IMR-90 (cell line): ENCODE measurements at regions not wholly inside any gene's neighbourhood (a gene's known extent, or its start where the extent isn't known, plus 50 kb on each side); places are given as distances from the start of the nearest gene placed in this dataset.

Experiments
- ATAC-seq: fragments of 200-7000 bp; cut with Tn5 transposase; 2 replicates; pipeline ENCODE4 v1.9.1; 2020; ENCODE audit warnings: low read depth, mild to moderate bottlenecking, moderate library complexity
- BruUV-seq: library from RNA; stranded (reverse); fragments of 400-500 nt; replicated peaks from 2 replicates; lab custom pipeline; 2021; lab: Mats Ljungman, UMichigan
- CTCF ChIA-PET: fragments of 300-600 bp; formaldehyde crosslinking; extraction: SDS; loops from one replicate; lab custom pipeline; 2021; ENCODE audit warnings: antibody characterized with exemption; lab: Yijun Ruan, JAX
- POLR2A ChIA-PET: fragments of 300-600 bp; sonication (Branson Sonifier 250); formaldehyde crosslinking; loops from one replicate; lab custom pipeline; 2022; ENCODE audit warnings: antibody characterized with exemption; ENCODE audit not compliant: unreplicated experiment; lab: Charles Lee
- DNase-seq: peaks from one replicate; pipeline ENCODE4 v3.0.0; 2013
- H2AFZ ChIP-seq: replicated peaks from 2 replicates; pipeline ENCODE3; 2013; ENCODE audit warnings: low read length, mild to moderate bottlenecking; ENCODE audit not compliant: poor library complexity
- H2AK5ac ChIP-seq: 2 replicates; pipeline ENCODE4 v1.6.1; 2013; ENCODE audit warnings: low read depth, low read length, inconsistent platforms
- H2AK9ac ChIP-seq: replicated peaks from 2 replicates; pipeline ENCODE3; 2013; ENCODE audit warnings: mild to moderate bottlenecking, low read depth, low read length, moderate library complexity; ENCODE audit not compliant: poor library complexity
- H2BK120ac ChIP-seq: 2 replicates; pipeline ENCODE4 v1.6.1; 2013; ENCODE audit warnings: low read depth, low read length, inconsistent platforms
- H2BK15ac ChIP-seq: 3 replicates; pipeline ENCODE4 v1.6.1; 2013; ENCODE audit warnings: low read depth, low read length, inconsistent platforms
- H2BK20ac ChIP-seq: 2 replicates; pipeline ENCODE4 v1.6.1; 2013; ENCODE audit warnings: low read depth, mild to moderate bottlenecking, inconsistent platforms, low read length, moderate library complexity
- H2BK5ac ChIP-seq: 2 replicates; pipeline ENCODE4 v1.6.1; 2013; ENCODE audit warnings: mild to moderate bottlenecking, low read depth, low read length, inconsistent platforms; ENCODE audit not compliant: poor library complexity, severe bottlenecking
- H3K14ac ChIP-seq: replicated peaks from 2 replicates; pipeline ENCODE4 v1.6.1; 2013; ENCODE audit warnings: low read depth, low read length, inconsistent platforms
- H3K18ac ChIP-seq: 2 replicates; pipeline ENCODE4 v1.6.1; 2013; ENCODE audit warnings: low read depth, low read length, control low read depth
- H3K23ac ChIP-seq: 2 replicates; pipeline ENCODE4 v1.6.1; 2013; ENCODE audit warnings: low read depth, low read length, inconsistent platforms
- H3K27ac ChIP-seq: 2 replicates; pipeline ENCODE4 v1.5.1; 2013; ENCODE audit warnings: mild to moderate bottlenecking, control low read depth, low read length; ENCODE audit not compliant: insufficient read depth
- H3K27me3 ChIP-seq: 2 replicates; pipeline ENCODE4 v1.6.1; 2013; ENCODE audit warnings: low read length; ENCODE audit not compliant: control insufficient read depth, insufficient read depth
- H3K36me3 ChIP-seq: 2 replicates; pipeline ENCODE4 v1.6.1; 2013; ENCODE audit warnings: low read length, mixed read lengths; ENCODE audit not compliant: control insufficient read depth, insufficient read depth
- H3K4ac ChIP-seq: 2 replicates; pipeline ENCODE4 v1.6.1; 2013; ENCODE audit warnings: low read depth, low read length, inconsistent platforms
- H3K4me1 ChIP-seq: 2 replicates; pipeline ENCODE4 v1.6.1; 2013; ENCODE audit warnings: low read length, mixed read lengths; ENCODE audit not compliant: control insufficient read depth, insufficient read depth
- H3K4me2 ChIP-seq: 2 replicates; pipeline ENCODE4 v1.6.1; 2013; ENCODE audit warnings: low read depth, mild to moderate bottlenecking, control low read depth, low read length, moderate library complexity
- H3K4me3 ChIP-seq: 2 replicates; pipeline ENCODE4 v1.5.1; 2013; ENCODE audit warnings: low read depth, mild to moderate bottlenecking, control low read depth, low read length, moderate library complexity; ENCODE audit not compliant: insufficient read depth
- H3K56ac ChIP-seq: 2 replicates; pipeline ENCODE4 v1.6.1; 2013; ENCODE audit warnings: low read length, inconsistent platforms; ENCODE audit not compliant: insufficient read depth; ENCODE audit errors: extremely low read depth
- H3K79me1 ChIP-seq, 2 experiments: 2 replicates each; pipeline ENCODE4 v1.6.1; 2013; ENCODE audit warnings: low read length in 2 of 2, inconsistent platforms in 1 of 2, low read depth in 1 of 2
- H3K9ac ChIP-seq: 2 replicates; pipeline ENCODE4 v1.6.1; 2013; ENCODE audit warnings: low read depth, low read length, control low read depth
- H3K9me1 ChIP-seq: 2 replicates; pipeline ENCODE4 v1.6.1; 2013; ENCODE audit warnings: low read length, inconsistent platforms; ENCODE audit not compliant: insufficient read depth
- H3K9me3 ChIP-seq: 2 replicates; pipeline ENCODE4 v1.6.1; 2013; ENCODE audit warnings: low read length; ENCODE audit not compliant: control insufficient read depth, insufficient read depth
- H4K20me1 ChIP-seq: 2 replicates; pipeline ENCODE4 v1.6.1; 2013; ENCODE audit warnings: low read length, inconsistent platforms; ENCODE audit not compliant: insufficient read depth
- H4K5ac ChIP-seq: 2 replicates; pipeline ENCODE4 v1.6.1; 2013; ENCODE audit warnings: mild to moderate bottlenecking, low read depth, low read length, control low read depth
- H4K8ac ChIP-seq, 2 experiments: 2 replicates each; pipeline ENCODE4 v1.6.1; 2013; ENCODE audit warnings: low read depth in 2 of 2, low read length in 2 of 2, control low read depth in 1 of 2, inconsistent platforms in 1 of 2
- H4K91ac ChIP-seq: 2 replicates; pipeline ENCODE4 v1.6.1; 2013; ENCODE audit warnings: low read depth, low read length, inconsistent platforms; ENCODE audit not compliant: insufficient read depth
- BHLHE40 ChIP-seq: fragments of 150-350 bp; IDR thresholded peaks from 2 replicates; pipeline ENCODE4 v1.6.1; 2016; ENCODE audit warnings: mild to moderate bottlenecking, low read depth, low read length
- RAD21 ChIP-seq: IDR thresholded peaks from 2 replicates; pipeline ENCODE4 v1.6.1; 2012; ENCODE audit warnings: low read length, improper control_type of control experiment
- RCOR1 ChIP-seq: IDR thresholded peaks from 2 replicates; pipeline ENCODE4 v1.6.1; 2012; ENCODE audit warnings: mild to moderate bottlenecking, low read length, improper control_type of control experiment; ENCODE audit not compliant: insufficient replicate concordance
- WGBS, 2 experiments: methylation state at CpG; one replicate each; pipeline versions ENCODE4 v1.1.5 to v1.1.7; 2013; ENCODE audit warnings: missing lambda C conversion rate in 2 of 2; ENCODE audit not compliant: insufficient read length in 1 of 2; ENCODE audit errors: extremely low coverage in 2 of 2; 5-methylcytosine and 5-hydroxymethylcytosine counted together
- dilution Hi-C: fragments of 300-500 bp; cut with HindIII; formaldehyde crosslinking; loops from one replicate; pipeline ENCODE4 v1.14.3; 2018; ENCODE audit warnings: low sequenced_read_pairs; ENCODE audit not compliant: unreplicated experiment
- in situ Hi-C: fragments of 300-500 bp; cut with MboI; formaldehyde crosslinking; loops from 3 replicates; pipeline ENCODE4 v1.14.3; 2019; ENCODE audit warnings: low sequenced_read_pairs, inconsistent platforms, mixed read lengths
- intact Hi-C: fragments of 100-400 bp; cut with micrococcal nuclease; formaldehyde crosslinking; loops from 2 replicates; pipeline ENCODE4 v1.10.0; 2022

DNA sequence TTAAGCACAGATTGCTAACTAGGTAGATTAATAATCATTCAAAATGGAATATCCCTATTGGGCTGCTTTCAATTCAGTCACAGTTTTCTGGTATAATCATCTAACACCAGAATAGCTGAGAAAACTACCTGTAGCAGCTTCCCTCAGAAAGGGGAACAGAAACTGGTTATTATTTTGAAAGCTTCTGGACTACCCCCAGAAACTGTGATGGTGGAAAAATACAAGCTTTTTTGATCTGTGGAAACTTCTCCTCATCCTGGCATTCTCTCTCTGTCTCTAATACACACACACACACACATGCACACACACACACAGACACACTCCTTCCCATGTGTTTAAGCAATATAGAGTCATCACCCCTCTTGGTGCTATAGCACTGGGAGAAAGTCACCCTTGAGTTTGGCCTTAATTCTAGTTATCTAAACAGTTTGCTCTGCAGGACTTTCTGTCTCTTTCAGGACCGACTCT lies 251.5 kb upstream of the LMO3 start:
- Histone ChIP-seq H3K4me1 (no peaks in the 10 kb centered on the region), H2AK5ac (no peak overlapping the region), H3K9ac (no peak overlapping the region), H2AFZ (no peak overlapping the region), H2BK20ac (no peak overlapping the region), H3K9me1 (no peaks in the 10 kb centered on the region), H3K9me3 (peaks cover 8% of the 10 kb centered on the region; the same call in 1 of the 2 replicates), H3K18ac (no peak overlapping the region), H3K23ac (no peak overlapping the region), H4K8ac (no peak overlapping the region), H3K27ac (no peak overlapping the region), H2BK5ac (no peak overlapping the region), H2AK9ac (no peak overlapping the region), H3K27me3 (no peaks in the 10 kb centered on the region), H4K91ac (no peak overlapping the region), H4K5ac (no peak overlapping the region), H3K36me3 (no peaks in the 10 kb centered on the region), H3K56ac (no peak overlapping the region), H2BK15ac (no peak overlapping the region), H3K4ac (no peak overlapping the region), H3K79me1 (no peaks in the 10 kb centered on the region), H3K4me3 (no peak overlapping the region), H2BK120ac (no peak overlapping the region), H3K4me2 (no peak overlapping the region), H3K14ac (no peak overlapping the region), H4K20me1 (no peaks in the 10 kb centered on the region)
- ChIA-PET POLR2A (no interaction called here), CTCF (no interaction called here)
- intact Hi-C loops = no loop called here
- no CpG with 5 or more reads among the region's 1 CpG for WGBS, 2 experiments
- in situ Hi-C loops = no loop called here
- ATAC-seq = no peak
- dilution Hi-C loops = no loop called here
- BruUV-seq = no TSS peak
- no peak for DNase-seq
- TF ChIP-seq RAD21 (no peak), RCOR1 (no peak), BHLHE40 (no peak)
